Mesendoderm (in vitro differentiated cells): ENCODE measurements at regions not wholly inside any gene's neighbourhood (a gene's known extent, or its start where the extent isn't known, plus 50 kb on each side); places are given as distances from the start of the nearest gene placed in this dataset.

ENCODE experiments used
- DNase-seq: peaks from one replicate; pipeline ENCODE4 v3.0.0; 2013
- H2AK5ac ChIP-seq: 2 replicates; pipeline ENCODE4 v1.6.1; 2013; ENCODE audit warnings: low read length, inconsistent platforms
- H2BK120ac ChIP-seq: 2 replicates; pipeline ENCODE4 v1.6.1; 2013; ENCODE audit warnings: low read depth, mild to moderate bottlenecking, low read length, moderate library complexity, mixed read lengths
- H2BK15ac ChIP-seq: replicated peaks from 2 replicates; pipeline ENCODE4 v1.6.1; 2013; ENCODE audit warnings: low read depth, mild to moderate bottlenecking, moderate library complexity
- H2BK5ac ChIP-seq: 2 replicates; pipeline ENCODE4 v1.6.1; 2013; ENCODE audit warnings: low read length, inconsistent platforms
- H3K18ac ChIP-seq: 2 replicates; pipeline ENCODE4 v1.6.1; 2013; ENCODE audit warnings: mild to moderate bottlenecking, low read length, mixed read lengths
- H3K23ac ChIP-seq: one replicate; pipeline ENCODE4 v1.6.1; 2013; ENCODE audit warnings: low read length
- H3K27ac ChIP-seq: 2 replicates; pipeline ENCODE4 v1.5.1; 2013; ENCODE audit warnings: low read depth, mild to moderate bottlenecking, inconsistent platforms, low read length, moderate library complexity
- H3K27me3 ChIP-seq: 2 replicates; pipeline ENCODE4 v1.6.1; 2013; ENCODE audit warnings: low read length, control low read depth, mild to moderate bottlenecking, inconsistent platforms; ENCODE audit not compliant: insufficient read depth, poor library complexity
- H3K36me3 ChIP-seq: 2 replicates; pipeline ENCODE4 v1.6.1; 2013; ENCODE audit warnings: low read length, inconsistent platforms; ENCODE audit not compliant: control insufficient read depth, insufficient read depth
- H3K4ac ChIP-seq: one replicate; pipeline ENCODE4 v1.6.1; 2013; ENCODE audit warnings: low read depth, mild to moderate bottlenecking, low read length, moderate library complexity
- H3K4me1 ChIP-seq: 2 replicates; pipeline ENCODE4 v1.6.1; 2013; ENCODE audit warnings: low read depth, low read length, inconsistent platforms; ENCODE audit not compliant: control insufficient read depth
- H3K4me2 ChIP-seq: 2 replicates; pipeline ENCODE4 v1.6.1; 2013; ENCODE audit warnings: low read length
- H3K4me3 ChIP-seq: 2 replicates; pipeline ENCODE4 v1.5.1; 2013; ENCODE audit warnings: mild to moderate bottlenecking, low read length
- H3K56ac ChIP-seq: one replicate; pipeline ENCODE4 v1.6.1; 2013; ENCODE audit warnings: low read length
- H3K79me1 ChIP-seq: 2 replicates; pipeline ENCODE4 v1.6.1; 2013; ENCODE audit warnings: low read length, inconsistent platforms
- H3K79me2 ChIP-seq: 2 replicates; pipeline ENCODE4 v1.6.1; 2013; ENCODE audit warnings: mild to moderate bottlenecking, low read length; ENCODE audit not compliant: control insufficient read depth, insufficient read depth
- H3K9ac ChIP-seq: 2 replicates; pipeline ENCODE4 v1.6.1; 2013; ENCODE audit warnings: low read length, inconsistent platforms
- H4K5ac ChIP-seq: one replicate; pipeline ENCODE4 v1.6.1; 2013; ENCODE audit warnings: low read length
- H4K8ac ChIP-seq: one replicate; pipeline ENCODE4 v1.6.1; 2013; ENCODE audit warnings: low read depth, mild to moderate bottlenecking, control low read depth, low read length, moderate library complexity
- WGBS: extraction: QIAGEN DNeasy Blood & Tissue Kit; methylation state at CpG from one replicate; pipeline ENCODE4 v1.1.7; 2013; ENCODE audit warnings: low lambda C conversion rate, missing lambda C conversion rate; ENCODE audit not compliant: insufficient coverage; ENCODE audit errors: extremely low coverage; 5-methylcytosine and 5-hydroxymethylcytosine counted together

- no peaks in the 10 kb centered on the region for H3K4me1 ChIP-seq
- no peak overlapping the region for H3K4me3 ChIP-seq
- H3K4me2 ChIP-seq, result no peak overlapping the region
- H3K18ac ChIP-seq, result no peak overlapping the region
- peak; percentile 34 for DNase-seq
- no peak overlapping the region for H2AK5ac ChIP-seq
- H3K23ac ChIP-seq, result no peak overlapping the region
- H3K27me3 ChIP-seq, result no peaks in the 10 kb centered on the region
- no peak overlapping the region for H2BK5ac ChIP-seq
- no peak overlapping the region for H3K27ac ChIP-seq
- H3K79me2 ChIP-seq, result no peaks in the 10 kb centered on the region
- H4K5ac ChIP-seq, result no peak overlapping the region
- no peak overlapping the region for H4K8ac ChIP-seq
- no peak overlapping the region for H2BK120ac ChIP-seq
- no CpG with 5 or more reads among the region's 4 CpGs for WGBS
- H3K79me1 ChIP-seq, result no peaks in the 10 kb centered on the region
- H2BK15ac ChIP-seq, result no peak overlapping the region
- H3K56ac ChIP-seq, result no peak overlapping the region
- H3K36me3 ChIP-seq, result no peaks in the 10 kb centered on the region
- H3K9ac ChIP-seq, result no peak overlapping the region
- H3K4ac ChIP-seq, result no peak overlapping the region
These were observed 154.8 kb downstream of the PALM2AKAP2 start for GRCh38 chr9:109934857-109935215.

DNA sequence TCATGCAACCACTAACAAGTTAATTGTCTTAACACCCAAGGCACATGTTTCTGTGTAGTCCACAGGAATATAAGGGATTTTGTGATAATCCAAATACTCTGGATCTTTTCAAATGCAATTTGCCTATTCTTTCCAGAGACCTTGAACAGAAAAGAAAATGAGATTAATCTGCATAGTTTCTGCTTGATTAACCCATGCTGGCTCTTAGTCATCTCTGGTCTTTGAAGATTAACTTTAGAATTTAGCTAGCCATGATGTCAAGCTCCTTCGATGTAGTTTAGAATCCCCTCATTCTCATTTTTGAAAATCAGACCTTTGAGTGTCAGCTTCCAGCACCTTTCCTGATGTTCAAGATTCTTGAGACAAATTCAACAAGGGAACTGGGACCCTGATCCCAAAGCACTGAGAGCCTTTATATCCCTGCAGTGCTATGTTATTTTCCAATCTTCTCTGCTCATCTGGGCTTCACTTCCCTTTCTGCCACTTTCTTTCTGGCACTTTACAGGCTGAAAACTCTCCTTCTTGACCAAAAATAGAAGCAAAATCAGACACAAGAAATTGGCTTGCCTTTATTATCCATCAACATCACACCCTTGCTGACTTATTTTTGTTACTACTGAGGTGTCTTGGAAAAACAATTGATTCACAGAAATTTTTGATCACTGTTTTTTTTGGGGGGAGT is 155.5 kb downstream of the PALM2AKAP2 start:
- H3K4ac ChIP-seq, result no peak overlapping the region

GRCh38 chr9:109937861-109938453 is 158.0 kb downstream of the PALM2AKAP2 start:
- Histone ChIP-seq H4K5ac (no peak overlapping the region), H4K8ac (no peak overlapping the region), H2BK5ac (no peak overlapping the region), H3K79me1 (no peaks in the 10 kb centered on the region), H3K56ac (no peak overlapping the region), H3K36me3 (no peaks in the 10 kb centered on the region), H2BK15ac (no peak overlapping the region), H3K27ac (no peak overlapping the region), H3K9ac (no peak overlapping the region), H3K18ac (no peak overlapping the region), H3K4me2 (no peak overlapping the region), H2AK5ac (no peak overlapping the region), H3K4me1 (no peaks in the 10 kb centered on the region), H2BK120ac (no peak overlapping the region), H3K27me3 (no peaks in the 10 kb centered on the region), H3K79me2 (no peaks in the 10 kb centered on the region), H3K4me3 (no peak overlapping the region), H3K23ac (no peak overlapping the region), H3K4ac (no peak overlapping the region)
- WGBS, result no CpG with 5 or more reads among the region's 3 CpGs
- DNase-seq, result no peak

More for the DNA sequence above, 155.5 kb downstream of the PALM2AKAP2 start:
- no peak overlapping the region for H3K18ac ChIP-seq
- no peak overlapping the region for H3K27ac ChIP-seq
- H3K23ac ChIP-seq, result no peak overlapping the region
- no peak overlapping the region for H2BK5ac ChIP-seq
- H3K79me1 ChIP-seq, result no peaks in the 10 kb centered on the region
- no peaks in the 10 kb centered on the region for H3K36me3 ChIP-seq
- no peak overlapping the region for H2BK120ac ChIP-seq
- no peak overlapping the region for H3K9ac ChIP-seq
- no peaks in the 10 kb centered on the region for H3K79me2 ChIP-seq
- H3K56ac ChIP-seq, result no peak overlapping the region
- H2AK5ac ChIP-seq, result no peak overlapping the region
- no peak overlapping the region for H4K5ac ChIP-seq
- no peaks in the 10 kb centered on the region for H3K4me1 ChIP-seq
- H3K27me3 ChIP-seq, result no peaks in the 10 kb centered on the region
- no peak overlapping the region for H3K4me2 ChIP-seq
- no peak overlapping the region for H4K8ac ChIP-seq
- H3K4me3 ChIP-seq, result no peak overlapping the region
- H2BK15ac ChIP-seq, result no peak overlapping the region
- no peak for DNase-seq
- WGBS, result no CpG with 5 or more reads among the region's 1 CpG

DNA sequence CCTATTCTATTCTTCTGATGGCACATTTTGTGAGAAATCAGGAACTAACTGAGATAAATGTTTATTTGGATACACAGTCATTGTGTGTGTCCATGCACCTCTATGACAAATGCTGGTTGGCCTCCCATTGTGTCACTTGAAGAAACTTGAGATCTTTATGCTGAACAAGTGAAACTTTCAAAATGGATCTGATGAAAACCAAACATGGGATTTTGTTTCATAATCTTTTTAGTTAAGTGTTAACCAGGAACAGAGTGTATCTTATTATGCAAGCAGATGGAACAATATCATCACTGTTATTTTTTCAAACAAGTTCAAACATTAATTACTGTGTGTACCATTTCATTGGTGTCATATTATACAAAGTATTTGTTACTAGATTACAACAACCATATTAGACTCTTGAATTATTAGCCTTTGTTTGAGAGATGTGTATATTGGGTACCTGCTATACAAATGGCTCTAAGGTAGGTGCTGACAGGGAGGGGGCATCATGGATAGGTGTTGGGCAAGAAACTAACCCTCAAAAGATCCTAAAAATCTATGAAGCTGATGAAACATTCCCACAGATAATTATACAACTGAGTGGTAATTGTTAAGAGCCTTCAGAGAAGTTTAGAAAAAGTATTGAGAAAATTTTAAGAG is 159.8 kb downstream of the PALM2AKAP2 start:
- Histone ChIP-seq H3K18ac (no peak overlapping the region), H3K79me2 (no peaks in the 10 kb centered on the region), H3K4me1 (no peaks in the 10 kb centered on the region)

DNA sequence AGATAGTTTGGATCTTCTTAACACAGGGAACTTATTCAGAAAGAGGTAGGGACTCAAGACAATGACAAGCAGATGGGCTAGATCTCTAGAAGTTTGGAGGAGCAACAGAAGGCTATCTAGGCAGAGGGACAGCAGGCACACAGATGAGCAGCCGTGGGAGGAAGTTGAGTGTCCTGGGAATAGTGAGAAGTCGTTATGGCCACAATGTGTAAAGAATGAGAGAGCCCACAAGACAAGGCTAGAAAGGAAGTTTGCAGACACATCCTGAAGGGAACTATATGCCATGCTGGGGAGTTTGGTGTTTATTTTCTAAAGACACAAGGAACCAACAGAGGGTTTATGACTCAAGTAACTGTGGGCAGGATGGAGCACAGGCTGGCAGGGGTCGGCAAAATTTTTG is 160.6 kb downstream of the PALM2AKAP2 start:
- Histone ChIP-seq H3K4me1 (no peaks in the 10 kb centered on the region), H3K56ac (no peak overlapping the region), H2BK15ac (no peak overlapping the region), H3K23ac (no peak overlapping the region), H4K5ac (no peak overlapping the region), H2BK120ac (no peak overlapping the region), H2BK5ac (no peak overlapping the region), H2AK5ac (no peak overlapping the region), H3K36me3 (no peaks in the 10 kb centered on the region), H3K9ac (no peak overlapping the region), H3K27me3 (no peaks in the 10 kb centered on the region), H3K79me2 (no peaks in the 10 kb centered on the region), H4K8ac (no peak overlapping the region), H3K79me1 (no peaks in the 10 kb centered on the region), H3K18ac (no peak overlapping the region), H3K4me3 (no peak overlapping the region), H3K4me2 (no peak overlapping the region), H3K27ac (no peak overlapping the region), H3K4ac (no peak overlapping the region)
- no CpG with 5 or more reads among the region's 3 CpGs for WGBS
- DNase-seq, result no peak

More for the DNA sequence above, 159.8 kb downstream of the PALM2AKAP2 start:
- Histone ChIP-seq H4K5ac (no peak overlapping the region), H3K56ac (no peak overlapping the region), H3K4me2 (no peak overlapping the region), H2BK15ac (no peak overlapping the region), H3K4me3 (no peak overlapping the region), H3K9ac (no peak overlapping the region), H3K27me3 (no peaks in the 10 kb centered on the region), H3K4ac (no peak overlapping the region), H3K36me3 (no peaks in the 10 kb centered on the region), H2BK120ac (no peak overlapping the region), H3K79me1 (no peaks in the 10 kb centered on the region), H4K8ac (no peak overlapping the region), H3K23ac (no peak overlapping the region), H2AK5ac (no peak overlapping the region), H3K27ac (no peak overlapping the region), H2BK5ac (no peak overlapping the region)
- DNase-seq, result no peak
